GM12892 (cell line): ENCODE measurements at regions not wholly inside any gene's neighbourhood (a gene's known extent, or its start where the extent isn't known, plus 50 kb on each side); places are given as distances from the start of the nearest gene placed in this dataset.
"Not testable (repeated sequence)": the region's sequence is repeated elsewhere in the genome, so short reads cannot be mapped to it uniquely, and the experiment has no call there.

Experiments used
- DNase-seq: peaks from one replicate; pipeline ENCODE4 v3.0.0; 2011; ENCODE audit not compliant: insufficient read length
- FAIRE-seq: peaks from 2 replicates; lab custom pipeline; 2011; peaks lifted over from hg19 to GRCh38; lab: Jason Lieb, UNC
- POLR2A ChIP-seq: IDR thresholded peaks from 2 replicates; pipeline ENCODE4 v1.6.1; 2011; ENCODE audit warnings: low read depth, low read length, control low read depth
- POLR2AphosphoS5 ChIP-seq: IDR thresholded peaks from 2 replicates; pipeline ENCODE4 v1.6.1; 2011; ENCODE audit warnings: low read depth, low read length, control low read depth
- TAF1 ChIP-seq: IDR thresholded peaks from 2 replicates; pipeline ENCODE4 v1.6.1; 2011; ENCODE audit warnings: low read depth, mild to moderate bottlenecking, control low read depth, low read length, borderline replicate concordance

GRCh38 chr18:10094154-10094553 is 180.3 kb downstream of the VAPA start:
- DNase-seq (no peak), FAIRE-seq (no peak)
- TF ChIP-seq POLR2AphosphoS5 (no peak), TAF1 (no peak), POLR2A (no peak)

GRCh38 chr18:10094655-10095054 is 180.8 kb downstream of the VAPA start:
- DNase-seq (no peak), FAIRE-seq (no peak)
- TF ChIP-seq POLR2A (no peak), POLR2AphosphoS5 (no peak), TAF1 (no peak)

GRCh38 chr18:10095356-10095755 is 181.5 kb downstream of the VAPA start:
- no peak for DNase-seq
- FAIRE-seq = no peak
- TF ChIP-seq POLR2A (no peak), TAF1 (no peak), POLR2AphosphoS5 (no peak)

- FAIRE-seq = no peak
- TF ChIP-seq TAF1 = no peak
- no peak for DNase-seq
Observed at GRCh38 chr18:10099539-10100140, 185.8 kb downstream of the VAPA start.

GRCh38 chr18:10100196-10100595 is 186.4 kb downstream of the VAPA start:
- TF ChIP-seq POLR2AphosphoS5 (no peak), POLR2A (no peak), TAF1 (no peak)
- no peak for FAIRE-seq
- DNase-seq = no peak

GRCh38 chr18:10100941-10101701 is 187.3 kb downstream of the VAPA start:
- DNase-seq = no peak
- no peak for FAIRE-seq

GRCh38 chr18:10101729-10102128 is 187.9 kb downstream of the VAPA start:
- TF ChIP-seq POLR2AphosphoS5 (no peak), POLR2A (no peak), TAF1 (no peak)
- no peak for DNase-seq
- no peak for FAIRE-seq

More at GRCh38 chr18:10100941-10101701, 187.3 kb downstream of the VAPA start:
- no peak for TF ChIP-seq POLR2A
- no peak for TF ChIP-seq POLR2AphosphoS5
- TF ChIP-seq TAF1 = no peak

- not testable (repeated sequence) for FAIRE-seq, DNase-seq
Observed at GRCh38 chr18:10105118-10105517, 191.3 kb downstream of the VAPA start.

- TF ChIP-seq TAF1 = no peak
- TF ChIP-seq POLR2AphosphoS5 = no peak
- TF ChIP-seq POLR2A = no peak
- no peak for FAIRE-seq
- no peak for DNase-seq
Observed at GRCh38 chr18:10111191-10111590, 197.4 kb downstream of the VAPA start.

- TF ChIP-seq POLR2AphosphoS5 (no peak), TAF1 (no peak), POLR2A (no peak)
- no peak for DNase-seq
- no peak for FAIRE-seq
Observed at GRCh38 chr18:10111944-10112343, 198.1 kb downstream of the VAPA start.

- DNase-seq (no peak), FAIRE-seq (no peak)
- TF ChIP-seq POLR2A (no peak), TAF1 (no peak)
Observed at GRCh38 chr18:10113121-10114022, 199.6 kb downstream of the VAPA start.

GRCh38 chr18:10114717-10115463 is 201.1 kb downstream of the VAPA start:
- FAIRE-seq = no peak
- no peak for DNase-seq
- TF ChIP-seq TAF1 = no peak
- TF ChIP-seq POLR2AphosphoS5 = no peak
- no peak for TF ChIP-seq POLR2A

- TF ChIP-seq TAF1 (no peak), POLR2AphosphoS5 (no peak), POLR2A (no peak)
- FAIRE-seq = no peak
- DNase-seq = no peak
Observed at GRCh38 chr18:10116574-10116973, 202.8 kb downstream of the VAPA start.
